Caco-2 (cell line): ENCODE measurements at regions not wholly inside any gene's neighbourhood (a gene's known extent, or its start where the extent isn't known, plus 50 kb on each side); places are given as distances from the start of the nearest gene placed in this dataset.

Experiments
- BruUV-seq: library from RNA; stranded (reverse); fragments of 400-500 nt; replicated peaks from 2 replicates; lab custom pipeline; 2021; lab: Mats Ljungman, UMichigan
- CTCF ChIA-PET: fragments of 300-600 bp; sonication (Branson Sonifier 250); formaldehyde crosslinking; loops from one replicate; lab custom pipeline; 2022; ENCODE audit warnings: antibody characterized with exemption; lab: Charles Lee
- POLR2A ChIA-PET: fragments of 300-600 bp; sonication (Branson Sonifier 250); formaldehyde crosslinking; loops from one replicate; lab custom pipeline; 2022; ENCODE audit warnings: antibody characterized with exemption; lab: Charles Lee
- DNase-seq, 2 experiments: peaks; one replicate each; pipeline versions ENCODE4 v3.0.0 to v3.0.0-alpha.2; 2020 to 2022
- H3K27me3 ChIP-seq: replicated peaks from 2 replicates; pipeline ENCODE4 v1.6.0; 2011; ENCODE audit warnings: low read length; ENCODE audit not compliant: control insufficient read depth, insufficient read depth
- H3K36me3 ChIP-seq: 2 replicates; pipeline ENCODE4 v1.5.1; 2011; ENCODE audit warnings: low read length; ENCODE audit not compliant: control insufficient read depth, insufficient read depth
- H3K4me1 ChIP-seq: fragments of 250-450 bp; sonication (Bioruptor Pico); 2 replicates; pipeline ENCODE4 v1.5.1; 2020; ENCODE audit warnings: mild to moderate bottlenecking
- H3K4me3 ChIP-seq: 2 replicates; pipeline ENCODE4 v1.5.1; 2011; ENCODE audit warnings: low read depth, mild to moderate bottlenecking, control low read depth, low read length
- H3K9me3 ChIP-seq: fragments of 250-450 bp; sonication (Bioruptor Pico); 2 replicates; pipeline ENCODE4 v1.5.1; 2020; ENCODE audit warnings: mild to moderate bottlenecking, moderate library complexity
- H3K27ac Mint-ChIP-seq: one replicate; pipeline ENCODE4 v1.8.0; 2022; ENCODE audit warnings: mixed read lengths; ENCODE audit not compliant: unreplicated experiment
- H3K27me3 Mint-ChIP-seq: one replicate; pipeline ENCODE4 v1.8.0; 2022; ENCODE audit warnings: mixed read lengths; ENCODE audit not compliant: insufficient read depth, unreplicated experiment
- H3K36me3 Mint-ChIP-seq: one replicate; pipeline ENCODE4 v1.8.0; 2022; ENCODE audit warnings: mild to moderate bottlenecking, mixed read lengths; ENCODE audit not compliant: insufficient read depth, unreplicated experiment
- H3K4me1 Mint-ChIP-seq: one replicate; pipeline ENCODE4 v1.8.0; 2022; ENCODE audit warnings: low read depth, mixed read lengths; ENCODE audit not compliant: unreplicated experiment
- H3K4me3 Mint-ChIP-seq: one replicate; pipeline ENCODE4 v1.8.0; 2022; ENCODE audit warnings: mild to moderate bottlenecking, moderate library complexity, mixed read lengths; ENCODE audit not compliant: unreplicated experiment
- H3K9me3 Mint-ChIP-seq: one replicate; pipeline ENCODE4 v1.8.0; 2022; ENCODE audit warnings: mixed read lengths; ENCODE audit not compliant: unreplicated experiment
- CTCF ChIP-seq, 2 experiments: fragments of 200-600 bp in 1 of 2; IDR thresholded peaks; 1 replicate in 1 of 2; 2 replicates in 1 of 2; pipeline versions ENCODE4 v1.5.1 to v1.8.0; 2011 to 2022; ENCODE audit warnings: antibody characterized with exemption in 1 of 2, control low read depth in 1 of 2, inconsistent platforms in 1 of 2, low read depth in 1 of 2, low read length in 1 of 2, mild to moderate bottlenecking in 1 of 2, moderate library complexity in 1 of 2; ENCODE audit not compliant: insufficient read depth in 1 of 2, severe bottlenecking in 1 of 2, unreplicated experiment in 1 of 2
- intact Hi-C: fragments of 100-400 bp; cut with micrococcal nuclease; formaldehyde crosslinking; loops from one replicate; pipeline ENCODE4 v1.10.0; 2022; ENCODE audit not compliant: unreplicated experiment

- no TSS peak for BruUV-seq
- no peaks in the 10 kb centered on the region for H3K9me3 Mint-ChIP-seq
- TF ChIP-seq CTCF (IDR thresholded peaks at IDR 0.05; ENCODE audit: insufficient read depth in 1 of 2, low read depth in 1 of 2, low read length in 1 of 2, severe bottlenecking in 1 of 2, unreplicated experiment in 1 of 2): no peak
- Histone ChIP-seq H3K36me3 (no peaks in the 10 kb centered on the region), H3K27me3 (no peaks in the 10 kb centered on the region), H3K9me3 (no peaks in the 10 kb centered on the region), H3K4me1 (no peaks in the 10 kb centered on the region), H3K4me3 (no peak overlapping the region)
- no peaks in the 10 kb centered on the region for H3K36me3 Mint-ChIP-seq
- POLR2A ChIA-PET: no interaction called here
- no peak overlapping the region for H3K27ac Mint-ChIP-seq
- peak; percentile 19 to 36 for DNase-seq
- peak overlapping the region; percentile 49 for H3K4me3 Mint-ChIP-seq
- intact Hi-C loops: no loop called here
- CTCF ChIA-PET: no interaction called here
- no peaks in the 10 kb centered on the region for H3K4me1 Mint-ChIP-seq
- H3K27me3 Mint-ChIP-seq: peaks cover 11% of the 10 kb centered on the region
These were observed 256.6 kb upstream of the GLI3 start for GRCh38 chr7:42493436-42494198.

DNA sequence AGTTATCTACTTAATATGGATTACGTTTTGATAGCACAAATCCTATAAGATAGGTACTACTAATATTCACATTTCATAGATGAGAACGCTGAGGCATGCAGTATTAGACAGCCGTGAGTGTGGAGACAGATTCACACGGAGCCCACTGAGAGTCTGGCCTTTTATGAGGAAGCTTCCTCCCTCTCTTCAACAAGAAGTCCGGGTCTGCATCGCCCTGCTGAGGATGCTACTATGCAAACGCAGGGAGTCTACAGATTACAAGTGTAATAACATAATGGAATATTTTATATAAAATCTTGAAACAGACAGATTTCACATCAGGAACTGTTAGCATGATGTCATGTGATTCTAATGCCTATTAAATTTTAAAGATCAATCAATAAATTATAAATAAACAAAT, 255.9 kb upstream of the GLI3 start:
- BruUV-seq: no TSS peak
- TF ChIP-seq CTCF (IDR thresholded peaks at IDR 0.05; ENCODE audit: insufficient read depth in 1 of 2, low read depth in 1 of 2, low read length in 1 of 2, severe bottlenecking in 1 of 2, unreplicated experiment in 1 of 2): no peak
- H3K27me3 Mint-ChIP-seq: peaks cover 13% of the 10 kb centered on the region
- H3K27ac Mint-ChIP-seq: no peak overlapping the region
- Histone ChIP-seq H3K4me3 (no peak overlapping the region), H3K36me3 (no peaks in the 10 kb centered on the region), H3K9me3 (no peaks in the 10 kb centered on the region), H3K27me3 (no peaks in the 10 kb centered on the region), H3K4me1 (no peaks in the 10 kb centered on the region)
- DNase-seq: no peak
- no peaks in the 10 kb centered on the region for H3K9me3 Mint-ChIP-seq
- H3K36me3 Mint-ChIP-seq: no peaks in the 10 kb centered on the region
- H3K4me3 Mint-ChIP-seq: peak overlapping the region; percentile 49
- no peaks in the 10 kb centered on the region for H3K4me1 Mint-ChIP-seq
- ChIA-PET POLR2A (no interaction called here), CTCF (no interaction called here)
- intact Hi-C loops: no loop called here

DNA sequence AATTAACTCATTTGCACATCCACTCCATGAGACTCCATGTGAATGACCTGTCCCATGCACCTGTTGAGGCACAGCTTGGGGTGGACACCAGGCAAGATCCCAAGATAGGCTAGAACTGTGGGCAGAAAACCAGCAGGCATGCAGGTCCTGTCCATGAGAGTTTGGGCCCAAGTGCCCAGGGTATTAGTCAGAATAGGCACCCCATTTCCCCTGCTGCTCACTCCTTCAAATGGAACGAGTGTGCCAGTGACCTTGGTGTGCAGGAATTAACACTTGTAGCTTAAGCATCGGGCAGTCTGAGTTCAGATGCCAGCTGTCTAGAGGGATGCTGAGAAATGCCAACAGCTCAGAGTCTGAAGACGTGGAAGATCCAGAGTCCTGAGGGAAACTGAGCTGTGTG, 254.1 kb upstream of the GLI3 start:
- H3K27me3 ChIP-seq: no peaks in the 10 kb centered on the region
- POLR2A ChIA-PET: no interaction called here
- intact Hi-C loops: no loop called here

More for the DNA sequence above, 254.1 kb upstream of the GLI3 start:
- no peak for DNase-seq
- CTCF ChIA-PET: no interaction called here
- H3K4me1 Mint-ChIP-seq: no peaks in the 10 kb centered on the region
- no peaks in the 10 kb centered on the region for H3K4me1 ChIP-seq
- peaks cover 13% of the 10 kb centered on the region for H3K27me3 Mint-ChIP-seq
- no peaks in the 10 kb centered on the region for H3K9me3 Mint-ChIP-seq
- no peak for TF ChIP-seq CTCF (IDR thresholded peaks at IDR 0.05; ENCODE audit: insufficient read depth in 1 of 2, low read depth in 1 of 2, low read length in 1 of 2, severe bottlenecking in 1 of 2, unreplicated experiment in 1 of 2)
- H3K4me3 Mint-ChIP-seq: no peak overlapping the region
- H3K4me3 ChIP-seq: no peak overlapping the region
- H3K27ac Mint-ChIP-seq: no peak overlapping the region
- no TSS peak for BruUV-seq
- no peaks in the 10 kb centered on the region for H3K36me3 Mint-ChIP-seq
- no peaks in the 10 kb centered on the region for H3K9me3 ChIP-seq
- H3K36me3 ChIP-seq: no peaks in the 10 kb centered on the region
